GM06990 (cell line): ENCODE measurements at regions not wholly inside any gene's neighbourhood (a gene's known extent, or its start where the extent isn't known, plus 50 kb on each side); places are given as distances from the start of the nearest gene placed in this dataset.

Experiments
- DNase-seq: peaks from one replicate; pipeline ENCODE4 v3.0.0-alpha.2; 2011; ENCODE audit not compliant: insufficient read length; ENCODE audit errors: extremely low read depth
- H3K27me3 ChIP-seq: replicated peaks from 2 replicates; pipeline ENCODE4 v1.6.0; 2011; ENCODE audit warnings: low read length; ENCODE audit not compliant: control insufficient read depth, insufficient read depth
- H3K36me3 ChIP-seq: 2 replicates; pipeline ENCODE4 v1.5.1; 2011; ENCODE audit warnings: low read length; ENCODE audit not compliant: control insufficient read depth, insufficient read depth
- H3K4me3 ChIP-seq: replicated peaks from 2 replicates; pipeline ENCODE4 v1.5.1; 2011; ENCODE audit warnings: low read depth, mild to moderate bottlenecking, control low read depth, low read length
- CTCF ChIP-seq: IDR thresholded peaks from 2 replicates; pipeline ENCODE4 v1.5.1; 2011; ENCODE audit warnings: low read length, control low read depth, mild to moderate bottlenecking, inconsistent platforms; ENCODE audit not compliant: insufficient read depth, poor library complexity, severe bottlenecking

GRCh38 chr5:130995851-130996250 is 169.2 kb downstream of the HINT1 start:
- Histone ChIP-seq H3K4me3 (no peak overlapping the region), H3K36me3 (no peaks in the 10 kb centered on the region), H3K27me3 (no peaks in the 10 kb centered on the region; the same call in 1 of the 2 replicates)
- TF ChIP-seq CTCF = no peak
- no peak for DNase-seq

GRCh38 chr5:130995254-130995515 is 169.9 kb downstream of the HINT1 start:
- Histone ChIP-seq H3K27me3 (no peaks in the 10 kb centered on the region; the same call in 1 of the 2 replicates), H3K4me3 (no peak overlapping the region), H3K36me3 (no peaks in the 10 kb centered on the region)
- no peak for DNase-seq
- no peak for TF ChIP-seq CTCF

- no peak for TF ChIP-seq CTCF
- H3K36me3 ChIP-seq = no peaks in the 10 kb centered on the region
- no peak overlapping the region for H3K4me3 ChIP-seq
- no peak for DNase-seq
- no peaks in the 10 kb centered on the region; the same call in 1 of the 2 replicates for H3K27me3 ChIP-seq
These were observed 170.4 kb downstream of the HINT1 start for GRCh38 chr5:130994496-130995253.

- H3K4me3 ChIP-seq = no peak overlapping the region
- no peak for TF ChIP-seq CTCF
- no peak for DNase-seq
- no peaks in the 10 kb centered on the region; the same call in 1 of the 2 replicates for H3K27me3 ChIP-seq
- no peaks in the 10 kb centered on the region for H3K36me3 ChIP-seq
These were observed 172.4 kb downstream of the HINT1 start for GRCh38 chr5:130992621-130993020.

- no peaks in the 10 kb centered on the region for H3K36me3 ChIP-seq
- H3K4me3 ChIP-seq = no peak overlapping the region
- no peaks in the 10 kb centered on the region; the same call in 1 of the 2 replicates for H3K27me3 ChIP-seq
- DNase-seq = no peak
- no peak for TF ChIP-seq CTCF
These were observed 173.0 kb downstream of the HINT1 start for GRCh38 chr5:130992095-130992494.

GRCh38 chr5:130985776-130986175 is 179.3 kb downstream of the HINT1 start:
- Histone ChIP-seq H3K27me3 (no peaks in the 10 kb centered on the region), H3K36me3 (no peaks in the 10 kb centered on the region), H3K4me3 (no peak overlapping the region)
- DNase-seq = no peak
- no peak for TF ChIP-seq CTCF
